Stimulated activated CD4-positive, alpha-beta T cell treated with anti-CD3 and anti-CD28 coated beads, Interleukin-2, amount 100 ng/mL, for 48 hours (primary cell): ENCODE measurements at regions not wholly inside any gene's neighbourhood (a gene's known extent, or its start where the extent isn't known, plus 50 kb on each side); places are given as distances from the start of the nearest gene placed in this dataset.

Experiments used
- DNase-seq, 2 donors: peaks; one replicate each; pipeline ENCODE4 v3.0.0-alpha.2; 2020

GRCh38 chr12:77619425-77619824 is 211.3 kb upstream of the NAV3 start:
- DNase-seq: no peak

- DNase-seq: no peak
Measured at GRCh38 chr12:77617818-77618217, 212.9 kb upstream of the NAV3 start.

DNA sequence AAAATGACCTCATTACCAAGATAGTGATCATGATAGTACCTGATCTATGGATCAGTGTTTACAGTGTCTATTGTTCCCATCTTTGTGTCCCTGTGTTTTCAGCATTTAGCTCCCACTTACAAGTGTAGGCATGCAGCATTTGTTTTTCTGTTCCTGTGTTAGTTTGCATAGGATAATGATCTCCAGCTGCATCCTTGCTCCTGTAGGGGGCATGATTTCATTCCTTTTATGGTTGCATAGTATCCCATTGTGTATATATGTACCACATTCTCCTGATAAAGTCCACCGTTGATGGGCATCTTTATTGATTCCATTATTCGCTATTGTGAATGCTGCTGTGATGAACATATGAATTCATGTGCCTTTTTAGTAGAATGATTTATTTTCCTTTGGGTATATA is 215.4 kb upstream of the NAV3 start:
- no peak for DNase-seq

- no peak for DNase-seq
Measured at GRCh38 chr12:77613411-77613810, 217.3 kb upstream of the NAV3 start.

DNA sequence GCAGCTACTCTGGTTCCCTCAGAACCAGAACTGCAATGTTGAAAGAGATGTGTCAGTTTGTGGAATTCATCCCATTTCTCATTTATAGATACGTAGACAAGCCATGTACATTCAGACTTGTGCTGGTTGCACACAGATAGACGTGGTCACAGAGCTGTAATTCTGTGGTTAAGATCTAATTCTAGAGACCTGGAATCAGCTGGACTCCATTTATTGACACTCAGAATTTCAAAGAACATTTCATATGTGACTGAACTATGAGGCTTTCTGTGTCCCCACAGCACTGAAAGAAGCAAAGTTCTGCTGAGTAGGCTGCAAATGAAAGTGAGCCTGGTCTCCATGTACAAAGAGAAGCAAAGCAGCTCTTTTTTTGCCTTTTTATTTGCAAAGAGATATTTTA is 220.2 kb upstream of the NAV3 start:
- no peak for DNase-seq

GRCh38 chr12:77609016-77609415 is 221.7 kb upstream of the NAV3 start:
- DNase-seq: no peak

GRCh38 chr12:77608271-77608824 is 222.3 kb upstream of the NAV3 start:
- no peak for DNase-seq

GRCh38 chr12:77606348-77606747 is 224.3 kb upstream of the NAV3 start:
- DNase-seq: no peak

- no peak for DNase-seq
Measured at GRCh38 chr12:77603946-77604345, 226.7 kb upstream of the NAV3 start.

DNA sequence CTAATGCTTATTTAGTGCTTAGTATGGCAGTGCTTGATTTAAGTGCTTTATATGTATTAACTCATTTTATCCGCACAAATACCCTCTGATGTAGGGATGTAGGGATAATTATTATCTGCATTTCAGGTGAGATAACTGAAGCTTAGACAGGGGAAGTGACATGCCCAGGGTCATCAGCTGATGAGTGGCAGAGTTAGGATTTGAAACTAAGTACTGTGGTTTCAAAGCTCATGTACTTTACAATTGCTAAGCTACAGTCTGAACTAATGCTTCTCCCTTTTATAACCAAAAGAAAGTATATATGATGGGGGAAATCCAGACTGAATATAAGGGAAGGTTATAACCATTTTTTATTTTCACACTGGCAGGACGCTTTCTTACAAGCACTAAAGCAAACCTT is 229.6 kb upstream of the NAV3 start:
- DNase-seq: no peak

- no peak for DNase-seq
Measured at GRCh38 chr12:77600468-77600843, 230.2 kb upstream of the NAV3 start.

- no peak for DNase-seq
Measured at GRCh38 chr12:77599782-77600467, 230.8 kb upstream of the NAV3 start.

DNA sequence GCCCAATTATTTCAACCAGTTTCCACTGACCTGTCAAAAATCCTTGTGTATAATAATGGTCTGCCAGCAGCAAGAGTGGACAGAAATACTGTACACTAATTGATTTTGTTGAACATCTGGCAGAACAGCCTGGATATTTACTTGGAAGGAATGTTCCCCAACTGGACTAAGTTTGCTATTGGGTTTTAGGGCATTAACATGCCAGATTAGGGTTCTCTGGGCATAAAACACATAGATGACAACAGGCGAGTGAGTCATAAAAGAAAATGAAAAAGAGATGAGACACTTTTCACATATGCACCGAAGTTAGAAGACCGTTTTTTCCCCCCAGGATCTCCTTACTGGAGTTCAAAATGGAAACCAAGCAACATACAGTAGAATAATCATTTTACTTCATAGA is 236.3 kb upstream of the NAV3 start:
- no peak for DNase-seq

GRCh38 chr12:77592836-77593235 is 237.9 kb upstream of the NAV3 start:
- DNase-seq: no peak

DNA sequence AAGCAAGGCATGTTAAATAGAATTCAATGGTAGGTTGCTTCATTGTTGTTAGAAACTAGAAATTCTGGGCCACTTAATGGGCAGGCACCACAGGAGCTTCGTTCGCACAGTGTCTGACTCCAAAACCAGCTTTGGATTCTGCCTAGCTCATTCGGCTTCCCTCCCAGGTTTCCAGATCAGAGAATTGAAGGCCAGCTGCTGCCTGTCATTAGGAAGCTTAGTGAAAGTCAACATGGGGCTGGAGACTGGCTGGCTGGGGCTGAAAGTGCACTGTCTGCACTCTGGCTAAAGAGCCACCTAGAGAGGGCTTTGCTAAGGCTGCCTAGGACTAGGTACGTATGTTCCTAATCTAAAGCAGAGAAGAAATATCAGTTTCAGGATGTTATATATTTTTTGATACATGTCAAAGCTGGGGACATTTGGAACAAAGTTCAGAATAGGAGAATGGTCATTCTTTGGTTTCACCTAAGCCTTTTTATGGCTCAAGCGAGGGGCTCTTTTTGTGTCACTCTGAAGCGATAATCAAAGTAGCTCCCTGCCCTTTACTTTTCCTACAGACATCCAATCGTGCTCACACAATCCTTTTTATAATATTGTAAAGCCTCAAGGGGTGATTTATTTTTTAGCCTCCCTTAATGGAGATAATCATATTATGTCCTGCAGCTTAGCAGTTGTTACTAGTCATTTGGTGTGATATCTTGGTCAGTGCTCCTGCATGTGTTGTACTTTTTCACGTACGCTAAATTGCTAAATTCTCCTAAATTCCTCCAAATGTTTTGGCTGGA is 238.5 kb upstream of the NAV3 start:
- no peak for DNase-seq

DNA sequence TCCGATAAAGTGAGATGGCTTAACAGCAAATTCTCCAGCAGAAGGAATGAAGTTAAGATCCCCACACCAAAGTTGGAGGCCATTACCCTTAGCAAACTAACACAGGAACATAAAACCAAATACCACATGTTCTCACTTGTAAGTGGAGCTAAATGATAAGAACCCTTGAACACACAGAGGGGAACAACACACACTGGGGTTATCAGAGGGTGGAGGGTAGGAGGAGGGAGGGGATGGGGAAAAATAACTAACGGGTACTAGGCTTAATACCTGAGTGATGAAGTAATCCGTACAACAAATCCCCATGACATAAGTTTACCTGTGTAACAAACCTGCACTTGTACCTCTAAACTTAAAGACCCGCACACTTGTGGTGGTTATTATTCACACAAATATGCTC is 240.4 kb upstream of the NAV3 start:
- no peak for DNase-seq

DNA sequence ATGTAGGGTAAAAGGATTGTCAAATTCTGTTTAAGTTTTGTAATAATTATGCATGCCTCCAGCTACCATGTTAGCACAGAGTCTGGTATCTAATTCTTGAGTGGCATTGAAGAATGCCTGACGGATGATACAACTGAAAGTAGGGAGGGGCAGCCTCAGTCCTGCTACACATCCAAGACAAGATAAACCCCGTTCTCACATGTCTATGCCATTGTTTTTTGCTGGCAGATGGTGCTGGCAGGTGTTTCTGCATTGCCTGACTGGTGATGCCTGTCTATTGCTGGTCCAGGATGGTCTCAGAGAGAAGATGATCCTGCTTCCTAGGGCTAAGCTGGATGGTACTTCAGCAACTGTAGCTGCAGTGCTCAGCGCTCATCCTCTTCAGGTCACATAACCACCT is 245.8 kb upstream of the NAV3 start:
- no peak for DNase-seq

GRCh38 chr12:77578466-77579220 is 252.1 kb upstream of the NAV3 start:
- DNase-seq: no peak

DNA sequence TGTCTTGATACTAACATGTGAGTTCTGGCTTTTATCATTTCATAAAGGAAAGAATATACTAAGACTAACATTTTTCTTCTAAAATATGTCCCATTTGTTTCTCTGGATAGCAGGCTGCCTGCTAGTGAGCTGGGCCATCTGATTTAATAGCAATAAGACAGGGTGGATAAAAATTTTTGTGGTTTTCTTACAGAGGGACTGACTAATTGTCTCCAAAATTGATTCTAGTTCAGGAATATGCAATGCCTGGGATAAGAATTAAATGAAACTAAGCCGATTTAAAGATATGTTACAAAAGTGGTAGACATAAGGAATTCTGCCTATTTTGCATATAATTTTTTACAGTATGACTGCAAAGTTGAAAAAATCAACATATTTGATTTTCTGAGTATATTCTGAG is 252.9 kb upstream of the NAV3 start:
- DNase-seq: no peak

DNA sequence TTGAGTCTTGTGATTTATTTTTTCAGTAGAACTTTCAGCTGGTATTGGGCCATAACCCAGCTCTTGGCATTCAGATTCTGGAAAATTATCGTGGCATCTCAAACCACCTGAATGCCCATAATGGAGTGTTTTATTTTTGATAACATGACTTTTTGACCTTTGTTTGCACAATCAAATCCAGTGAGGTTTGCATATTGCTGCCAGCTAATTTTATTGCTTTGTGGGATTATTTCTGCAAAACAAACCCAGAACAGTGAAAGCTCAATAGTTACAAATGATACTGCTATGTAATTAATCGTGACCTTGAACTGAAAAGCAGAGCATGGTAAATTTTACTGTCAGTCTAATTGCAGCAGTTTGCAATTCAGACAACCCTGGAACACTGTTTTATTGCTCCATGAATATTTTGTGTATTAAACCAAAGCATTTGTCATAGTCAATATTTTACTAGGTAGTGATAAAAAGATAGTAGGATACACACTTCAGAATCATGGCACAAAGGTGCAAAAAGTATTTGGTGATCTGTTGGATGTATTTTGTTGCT is 255.2 kb upstream of the NAV3 start:
- no peak for DNase-seq

DNA sequence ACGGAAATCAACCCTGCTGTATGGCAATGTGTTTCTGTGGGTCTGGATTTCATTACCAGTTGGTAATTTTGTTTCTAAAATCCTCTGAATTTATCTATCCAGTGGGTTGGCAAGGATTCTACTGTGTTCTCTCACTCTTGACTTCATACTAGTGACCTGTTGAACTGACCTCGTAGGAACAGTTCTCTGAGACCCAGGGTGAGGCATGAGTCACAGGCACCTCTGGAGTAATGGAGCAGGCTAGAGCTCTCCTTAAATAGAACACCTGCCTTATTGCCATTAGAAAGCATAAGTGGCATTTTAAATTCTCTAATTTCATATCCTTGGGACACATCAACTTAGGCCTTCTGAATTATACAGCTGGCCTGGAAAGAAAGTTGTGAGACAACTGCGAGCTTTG is 258.3 kb upstream of the NAV3 start:
- no peak for DNase-seq

GRCh38 chr12:77571768-77572167 is 258.9 kb upstream of the NAV3 start:
- no peak for DNase-seq

DNA sequence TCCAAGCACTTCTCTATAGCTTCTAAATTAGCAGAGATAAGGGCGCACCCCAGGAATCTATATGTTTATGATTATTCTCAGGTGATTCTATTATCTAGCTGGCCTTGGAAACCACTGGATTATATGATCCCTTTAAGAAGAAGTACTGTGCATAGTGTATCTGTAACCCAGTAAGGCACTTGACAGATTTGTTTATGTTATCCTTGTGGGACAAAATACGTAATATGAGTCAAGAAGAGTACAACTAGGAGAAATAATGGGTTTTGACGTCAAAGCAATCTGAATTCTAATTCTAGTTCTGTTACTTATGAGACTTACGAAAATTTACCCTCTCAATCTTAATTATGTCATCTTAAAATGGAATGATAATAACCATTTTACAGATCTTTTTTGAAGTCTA is 259.6 kb upstream of the NAV3 start:
- no peak for DNase-seq
